DMS 273 (cell line): ENCODE measurements at regions not wholly inside any gene's neighbourhood (a gene's known extent, or its start where the extent isn't known, plus 50 kb on each side); places are given as distances from the start of the nearest gene placed in this dataset.

Experiments used
- DNase-seq: peaks from one replicate; lab custom pipeline; 2025; ENCODE audit not compliant: unreplicated experiment; lab: John Stamatoyannopoulos, UW

DNA sequence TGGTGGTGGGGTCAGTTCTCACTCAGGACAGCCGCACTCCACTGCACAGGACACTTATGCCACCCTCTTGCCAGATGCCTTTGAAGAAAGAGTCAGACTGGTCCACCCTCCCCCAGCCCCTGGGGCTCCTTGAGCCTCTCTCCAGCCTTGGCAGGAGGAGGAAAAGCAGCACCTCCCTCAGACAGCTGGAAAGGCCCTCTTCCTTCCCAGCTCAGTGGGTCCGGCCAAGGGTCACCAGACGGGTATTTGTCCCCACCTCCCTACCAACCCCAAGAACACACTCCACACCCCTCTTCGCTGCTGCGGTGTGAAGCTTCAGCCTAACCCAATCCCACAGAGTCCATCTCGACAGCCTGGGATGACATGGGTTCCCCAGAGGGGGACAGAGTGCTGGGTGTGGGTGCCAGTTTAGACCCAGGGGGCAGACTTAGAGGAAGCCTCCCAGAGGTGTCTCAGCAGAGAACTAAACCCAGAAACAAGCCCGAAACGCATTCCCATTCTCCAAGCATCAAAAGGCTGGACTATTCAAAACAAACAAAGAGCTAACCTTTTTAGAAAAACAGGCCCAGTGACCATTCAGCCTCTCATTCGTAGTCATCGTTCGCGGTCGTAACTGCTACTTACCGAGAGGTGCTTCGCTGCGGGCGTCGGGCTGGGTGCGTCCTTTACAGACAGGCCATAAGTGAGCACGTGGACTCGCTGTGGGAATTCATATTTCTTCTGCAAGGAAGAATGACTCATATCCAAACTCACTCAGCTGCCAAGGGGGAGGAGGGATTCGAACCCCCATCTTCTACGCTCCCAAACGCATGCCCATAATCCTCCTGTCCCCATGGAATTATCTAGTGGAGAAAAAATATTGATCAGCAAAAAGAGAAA is 57.5 kb upstream of the ANO1 start:
- DNase-seq, result no peak

DNA sequence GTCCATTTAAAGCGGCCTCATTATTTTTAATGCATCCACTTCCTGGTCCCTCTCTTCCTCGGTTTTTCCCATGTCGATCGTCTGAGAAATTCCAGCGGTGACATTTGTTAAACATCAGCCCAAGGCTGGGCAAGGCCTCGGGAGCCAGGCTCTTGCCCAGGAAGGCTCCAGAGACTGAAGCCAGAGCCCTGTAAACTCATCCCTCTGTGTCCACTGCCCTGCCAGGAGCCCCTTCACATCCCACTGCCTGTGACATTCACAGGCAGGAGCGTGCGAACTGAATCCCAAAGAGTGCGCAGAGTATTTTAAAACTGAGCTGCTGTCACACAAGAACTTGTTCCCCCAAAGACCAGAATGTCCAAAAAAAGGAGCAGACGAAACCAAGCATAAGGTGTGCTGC is 56.5 kb upstream of the ANO1 start:
- DNase-seq, result no peak

DNA sequence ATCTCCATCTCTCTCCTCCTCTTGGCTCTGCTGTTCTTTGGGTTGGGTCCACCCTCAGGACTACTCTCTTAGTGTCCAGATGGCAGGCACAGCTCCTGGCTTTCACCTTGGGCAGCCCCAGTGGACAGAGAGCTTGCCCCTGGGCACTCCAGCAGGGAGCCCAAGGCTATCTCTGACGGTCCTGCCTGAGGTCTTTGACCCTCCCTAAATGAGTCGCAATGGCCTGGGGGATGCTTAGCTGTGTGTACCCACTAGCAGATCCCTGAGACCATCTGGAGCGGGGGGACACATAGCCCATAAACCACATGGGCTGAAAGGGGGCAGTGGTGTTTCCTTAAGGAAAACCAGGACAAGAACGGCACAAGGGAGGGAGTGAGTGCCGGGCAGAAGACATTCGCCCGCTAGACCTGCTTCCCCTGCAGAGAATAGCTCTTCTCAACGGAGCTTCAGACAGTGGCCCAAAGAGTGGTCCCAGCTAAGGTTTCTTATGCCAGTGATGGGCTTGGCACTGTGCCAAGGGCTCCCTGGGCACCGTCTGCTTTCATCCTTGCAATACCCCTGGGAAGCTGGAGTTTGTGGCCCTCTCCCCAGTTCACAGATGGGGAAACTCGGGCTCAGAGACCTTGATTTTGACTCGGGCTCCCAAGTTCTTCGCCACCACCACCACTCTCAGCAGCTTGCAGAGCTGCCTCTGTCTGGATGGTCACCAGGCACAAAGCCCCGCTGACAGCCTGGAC is 53.9 kb upstream of the ANO1 start:
- no peak for DNase-seq

DNA sequence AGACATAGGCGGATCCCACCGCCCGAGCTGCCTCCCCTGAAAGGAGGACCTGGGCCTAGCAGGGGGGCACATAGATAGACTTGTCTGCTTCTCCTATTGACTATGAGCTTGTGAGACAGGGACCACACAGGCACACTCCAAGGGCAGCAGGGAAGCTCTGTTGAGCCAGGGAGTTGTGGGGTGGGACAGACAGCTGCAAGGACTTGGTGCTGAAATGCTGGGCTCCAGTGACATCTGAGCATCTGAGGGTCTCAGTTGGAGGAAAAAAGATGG is 53.4 kb upstream of the ANO1 start:
- no peak for DNase-seq

DNA sequence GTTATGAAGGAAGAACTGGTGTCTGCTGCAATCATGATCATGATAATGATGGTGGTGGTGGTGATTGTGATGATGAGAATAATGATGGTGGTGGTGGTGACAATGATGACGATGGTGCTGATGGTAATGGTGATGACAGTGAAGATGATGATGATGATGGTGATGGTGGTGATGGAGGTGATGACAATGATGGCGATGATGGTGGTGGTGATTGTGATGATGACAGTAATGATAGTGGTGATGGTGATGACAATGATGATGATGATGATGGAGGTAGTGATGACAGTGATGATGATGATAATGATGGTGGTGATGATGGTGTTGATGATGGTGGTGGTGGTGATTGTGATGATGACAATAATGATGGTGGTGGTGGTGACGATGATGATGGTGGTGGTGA is 52.8 kb upstream of the ANO1 start:
- DNase-seq, result no peak

DNA sequence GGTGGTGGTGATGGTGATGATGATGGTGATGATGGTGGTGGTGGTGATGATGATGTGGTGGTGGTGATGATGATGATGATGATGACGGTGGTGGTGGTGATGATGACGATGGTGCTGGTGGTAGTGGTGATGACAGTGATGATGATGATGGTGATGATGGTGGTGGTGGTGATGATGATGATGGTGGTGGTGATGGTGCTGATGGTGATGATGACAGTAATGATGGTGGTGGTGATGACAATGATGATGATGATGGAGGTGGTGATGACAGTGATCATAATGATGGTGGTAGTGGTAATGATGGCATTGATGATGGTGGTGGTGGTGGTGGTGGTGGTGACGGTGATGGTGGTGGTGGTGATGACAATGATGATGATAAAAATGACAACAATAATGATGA is 52.1 kb upstream of the ANO1 start:
- no peak for DNase-seq

DNA sequence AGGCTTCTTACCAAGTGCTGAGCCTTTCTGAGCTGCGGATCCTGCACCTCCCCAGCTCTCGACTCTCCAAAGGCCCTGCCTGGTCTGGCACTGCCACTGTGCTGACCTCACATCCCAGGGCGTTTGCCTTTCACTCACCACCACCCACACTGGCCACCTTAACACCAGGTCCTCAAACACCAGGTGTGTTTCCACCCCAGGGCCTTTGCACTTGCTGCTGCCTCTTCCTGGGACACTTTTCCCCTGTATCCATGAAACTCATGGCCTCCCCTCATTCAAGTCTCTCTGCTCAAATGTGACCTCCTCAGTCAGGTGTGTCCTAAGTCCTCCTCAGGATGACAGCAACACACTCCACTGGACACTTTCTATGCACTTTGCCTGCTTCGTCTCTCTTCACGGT is 51.4 kb upstream of the ANO1 start:
- DNase-seq, result no peak

DNA sequence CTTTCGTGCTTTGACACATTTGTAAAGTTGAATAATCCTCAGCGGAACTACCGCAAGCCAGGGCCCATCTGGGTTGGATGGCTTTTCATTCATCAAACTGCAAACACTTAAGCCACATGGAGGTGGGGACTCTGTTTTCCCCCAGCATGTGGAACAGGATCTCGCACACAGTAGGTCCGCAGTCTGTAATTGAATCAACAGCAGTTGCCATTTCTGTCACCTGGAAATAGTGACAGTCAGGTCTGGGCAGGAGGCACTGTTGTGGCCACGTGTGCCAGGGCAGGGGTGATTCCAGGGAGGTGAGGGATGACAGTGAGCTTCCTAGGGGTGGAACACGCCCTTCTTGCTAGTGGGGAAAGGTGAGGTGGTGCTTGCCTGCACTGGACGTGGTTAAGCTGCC is 50.7 kb upstream of the ANO1 start:
- DNase-seq, result no peak

DNA sequence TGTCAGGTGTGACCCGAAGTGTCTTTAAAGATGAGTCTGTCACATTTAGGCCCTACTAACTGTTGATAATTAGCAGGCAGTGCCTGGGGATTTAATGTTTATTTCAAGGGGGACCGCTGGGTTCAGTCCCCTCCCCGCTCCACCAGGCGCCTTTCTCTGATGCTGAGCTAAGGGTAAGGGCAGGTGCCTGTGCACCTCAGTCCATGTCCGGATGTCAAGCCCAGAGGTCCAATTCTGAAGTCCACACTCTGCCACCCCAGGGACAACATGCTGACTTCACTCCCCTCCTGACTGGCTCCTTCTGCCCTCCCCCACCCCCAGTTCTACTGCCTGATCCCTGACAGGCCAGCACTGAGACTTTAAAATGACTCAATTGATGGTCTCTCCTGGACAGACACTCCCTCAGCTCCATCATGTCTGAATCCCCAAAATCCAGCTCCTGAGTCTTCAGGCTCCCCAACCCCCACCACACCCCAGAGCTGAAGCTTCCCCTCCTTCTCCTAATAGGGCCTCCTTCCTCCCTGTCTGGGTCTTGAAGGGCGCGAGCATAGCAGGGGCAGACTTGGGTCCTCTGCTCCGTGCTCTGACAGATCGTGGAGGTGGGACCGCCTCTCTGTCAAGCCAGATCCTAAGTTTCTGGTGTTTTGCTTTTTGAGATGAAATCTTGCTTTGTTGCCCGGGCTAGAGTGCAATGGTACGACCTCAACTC is 49.8 kb upstream of the ANO1 start:
- DNase-seq, result no peak
